GM23338 (cell line): ENCODE measurements at regions not wholly inside any gene's neighbourhood (a gene's known extent, or its start where the extent isn't known, plus 50 kb on each side); places are given as distances from the start of the nearest gene placed in this dataset.
A peak's percentile ranks its signal among the peaks of the same experiment; 100 is the strongest.

Experiments
- ATAC-seq: fragments of 200-7000 bp; cut with Tn5 transposase; 3 replicates; pipeline ENCODE4 v1.9.1; 2020
- DNase-seq: peaks from one replicate; pipeline ENCODE4 v3.0.0-alpha.2; 2015; ENCODE audit warnings: low spot score
- H2AFZ ChIP-seq: fragments of 200-600 bp; sonication (generic); 2 replicates; pipeline ENCODE4 v1.8.0; 2016; ENCODE audit warnings: antibody characterized with exemption, mild to moderate bottlenecking, moderate library complexity
- H3F3A ChIP-seq: fragments of 200-600 bp; sonication (generic); replicated peaks from 2 replicates; pipeline ENCODE4 v1.8.0; 2017; ENCODE audit warnings: antibody characterized with exemption, mixed run types, low read depth
- H3K27ac ChIP-seq: fragments of 200-600 bp; sonication (generic); 2 replicates; pipeline ENCODE4 v1.6.1; 2016; ENCODE audit warnings: low read depth
- H3K27me3 ChIP-seq: fragments of 200-600 bp; sonication (generic); 2 replicates; pipeline ENCODE4 v1.8.0; 2016; ENCODE audit warnings: mild to moderate bottlenecking, mixed run types, moderate library complexity; ENCODE audit not compliant: insufficient read depth
- H3K36me3 ChIP-seq: fragments of 200-600 bp; sonication (generic); 2 replicates; pipeline ENCODE4 v1.8.0; 2016; ENCODE audit warnings: mild to moderate bottlenecking; ENCODE audit not compliant: insufficient read depth
- H3K4me1 ChIP-seq: fragments of 200-600 bp; sonication (generic); 2 replicates; pipeline ENCODE4 v1.8.0; 2016; ENCODE audit warnings: mild to moderate bottlenecking, moderate library complexity; ENCODE audit not compliant: insufficient read depth
- H3K4me2 ChIP-seq: fragments of 200-600 bp; sonication (generic); 2 replicates; pipeline ENCODE4 v1.7.1; 2017; ENCODE audit warnings: mixed run types
- H3K4me3 ChIP-seq: fragments of 200-600 bp; sonication (generic); 2 replicates; pipeline ENCODE4 v1.6.1; 2016; ENCODE audit warnings: mixed run types
- H3K79me2 ChIP-seq: fragments of 200-600 bp; sonication (generic); replicated peaks from 2 replicates; pipeline ENCODE4 v1.8.0; 2017; ENCODE audit warnings: mild to moderate bottlenecking; ENCODE audit not compliant: insufficient read depth
- H3K9me2 ChIP-seq: fragments of 200-600 bp; sonication (generic); 2 replicates; pipeline ENCODE4 v1.8.0; 2017; ENCODE audit not compliant: insufficient read depth
- H4K20me1 ChIP-seq: fragments of 200-600 bp; sonication (generic); replicated peaks from 2 replicates; pipeline ENCODE4 v1.8.0; 2017; ENCODE audit warnings: mild to moderate bottlenecking; ENCODE audit not compliant: insufficient read depth
- H3K27ac Mint-ChIP-seq: 2 replicates; pipeline ENCODE4 v1.8.0; 2020; ENCODE audit warnings: inconsistent platforms, mild to moderate bottlenecking, moderate library complexity, mixed read lengths
- H3K27me3 Mint-ChIP-seq: 3 replicates; pipeline ENCODE4 v1.8.0; 2022; ENCODE audit warnings: low read depth, mild to moderate bottlenecking, moderate library complexity, mixed read lengths, inconsistent platforms; ENCODE audit not compliant: insufficient read depth, poor library complexity
- H3K36me3 Mint-ChIP-seq: 3 replicates; pipeline ENCODE4 v1.8.0; 2021; ENCODE audit warnings: low read depth, mild to moderate bottlenecking, inconsistent platforms, moderate library complexity, mixed read lengths
- H3K4me1 Mint-ChIP-seq: 3 replicates; pipeline ENCODE4 v1.8.0; 2020; ENCODE audit warnings: mild to moderate bottlenecking, inconsistent platforms, mixed read lengths
- H3K4me3 Mint-ChIP-seq: 3 replicates; pipeline ENCODE4 v1.8.0; 2021; ENCODE audit warnings: moderate library complexity, mild to moderate bottlenecking, inconsistent platforms, mixed read lengths
- H3K9me3 Mint-ChIP-seq: 3 replicates; pipeline ENCODE4 v1.8.0; 2020; ENCODE audit warnings: moderate library complexity, mild to moderate bottlenecking, inconsistent platforms, mixed read lengths
- CREB1 ChIP-seq: fragments of 250-450 bp; sonication (Bioruptor Pico); IDR thresholded peaks from 2 replicates; pipeline ENCODE4 v1.5.0; 2020; ENCODE audit warnings: low read depth, mild to moderate bottlenecking, moderate library complexity
- CTCF ChIP-seq, 2 experiments: fragments of 200-600 bp in 1 of 2; sonication (generic) in 1 of 2; conservative IDR thresholded peaks; 2 replicates each; pipeline versions ENCODE4 v1.5.1 to v1.6.1; 2016 to 2017; ENCODE audit warnings: antibody characterized with exemption in 2 of 2, low read depth in 2 of 2, mild to moderate bottlenecking in 2 of 2, moderate library complexity in 1 of 2
- ETS1 ChIP-seq: IDR thresholded peaks from 2 replicates; pipeline ENCODE4 v1.6.1; 2016; ENCODE audit warnings: antibody characterized with exemption
- EZH2 ChIP-seq: fragments of 200-600 bp; sonication (generic); IDR thresholded peaks from one replicate; pipeline ENCODE4 v1.8.0; 2017; ENCODE audit warnings: antibody characterized with exemption, mild to moderate bottlenecking, low read depth; ENCODE audit not compliant: unreplicated experiment
- EZH2phosphoT487 ChIP-seq: fragments of 200-600 bp; sonication (generic); IDR thresholded peaks from one replicate; pipeline ENCODE4 v1.8.1; 2018; ENCODE audit warnings: antibody characterized with exemption; ENCODE audit not compliant: unreplicated experiment
- JUNB ChIP-seq: IDR thresholded peaks from one replicate; pipeline ENCODE4 v1.6.1; 2016; ENCODE audit warnings: antibody characterized with exemption; ENCODE audit not compliant: unreplicated experiment
- NANOG ChIP-seq: IDR thresholded peaks from 2 replicates; pipeline ENCODE4 v1.6.1; 2016; ENCODE audit warnings: antibody characterized with exemption, borderline replicate concordance
- POLR2AphosphoS5 ChIP-seq: IDR thresholded peaks from 2 replicates; pipeline ENCODE4 v1.6.1; 2016; ENCODE audit warnings: antibody characterized with exemption, low read depth
- REST ChIP-seq: IDR thresholded peaks from one replicate; pipeline ENCODE4 v1.6.1; 2018; ENCODE audit warnings: antibody characterized with exemption; ENCODE audit not compliant: unreplicated experiment
- STAT1 ChIP-seq: IDR thresholded peaks from one replicate; pipeline ENCODE4 v1.6.1; 2016; ENCODE audit warnings: antibody characterized with exemption; ENCODE audit not compliant: unreplicated experiment
- ZNF114 ChIP-seq: fragments of 250-450 bp; sonication (Bioruptor Pico); IDR thresholded peaks from 2 replicates; pipeline ENCODE4 v1.5.0; 2020; ENCODE audit warnings: mild to moderate bottlenecking, moderate library complexity

GRCh38 chr1:110780600-110781484 lies 92.1 kb upstream of the CD53 start:
- Mint-ChIP-seq H3K36me3 (no peaks in the 10 kb centered on the region), H3K9me3 (no peaks in the 10 kb centered on the region), H3K4me1 (peaks cover 9% of the 10 kb centered on the region), H3K4me3 (peak overlapping the region; percentile 79), H3K27me3 (peaks cover 12% of the 10 kb centered on the region), H3K27ac (no peak overlapping the region)
- Histone ChIP-seq H3K4me3 (peak overlapping the region; percentile 62), H4K20me1 (no peaks in the 10 kb centered on the region), H3K27ac (no peak overlapping the region), H3F3A (no peaks in the 10 kb centered on the region), H2AFZ (peak overlapping the region; percentile 96), H3K9me2 (no peaks in the 10 kb centered on the region), H3K27me3 (peaks cover 16% of the 10 kb centered on the region), H3K4me2 (peak overlapping the region; percentile 88), H3K79me2 (no peaks in the 10 kb centered on the region), H3K4me1 (peaks cover 5% of the 10 kb centered on the region; the same call in 1 of the 2 replicates), H3K36me3 (no peaks in the 10 kb centered on the region)
- TF ChIP-seq REST, result no peak
- TF ChIP-seq NANOG, result no peak
- no peak for TF ChIP-seq EZH2phosphoT487
- TF ChIP-seq JUNB, result no peak
- no peak for TF ChIP-seq STAT1
- TF ChIP-seq POLR2AphosphoS5, result no peak
- TF ChIP-seq ZNF114, result no peak
- TF ChIP-seq CREB1, result no peak
- TF ChIP-seq EZH2, result peak; percentile 52
- TF ChIP-seq ETS1, result no peak
- peak; percentile 91 to 92 for TF ChIP-seq CTCF (conservative IDR thresholded peaks at IDR 0.05; ENCODE audit: low read depth in 2 of 2)
- peak; percentile 89 for DNase-seq
- ATAC-seq, result peak; percentile 91
